Neural cell (in vitro differentiated cells): ENCODE measurements at regions not wholly inside any gene's neighbourhood (a gene's known extent, or its start where the extent isn't known, plus 50 kb on each side); places are given as distances from the start of the nearest gene placed in this dataset.

Experiments
- EZH2 ChIP-seq: fragments of 200-600, 300-800 bp; shearing (Covaris generic), sonication (generic); IDR thresholded peaks from 2 replicates; pipeline ENCODE4 v1.6.1; 2014; ENCODE audit warnings: antibody characterized with exemption, low read length, borderline replicate concordance, mild to moderate bottlenecking; ENCODE audit not compliant: insufficient read depth, poor library complexity, severe bottlenecking
- MXI1 ChIP-seq: fragments of 450-650 bp; conservative IDR thresholded peaks from 2 replicates; pipeline ENCODE4 v1.6.1; 2014; ENCODE audit warnings: antibody characterized with exemption, mild to moderate bottlenecking; ENCODE audit not compliant: poor library complexity, severe bottlenecking
- POLR2AphosphoS5 ChIP-seq: IDR thresholded peaks from 2 replicates; pipeline ENCODE4 v1.6.1; 2012
- RAD21 ChIP-seq: fragments of 450-650 bp; conservative IDR thresholded peaks from 2 replicates; pipeline ENCODE4 v1.6.1; 2014; ENCODE audit warnings: antibody characterized with exemption, mild to moderate bottlenecking, moderate library complexity
- TF ChIP-seq, protein P1 (sequence below): fragments of 450-650 bp; IDR thresholded peaks from 2 replicates; pipeline ENCODE4 v1.5.1; 2014; ENCODE audit warnings: antibody characterized with exemption, mild to moderate bottlenecking, moderate library complexity; ENCODE audit not compliant: poor library complexity, severe bottlenecking
- TF ChIP-seq, protein P2 (sequence below): IDR thresholded peaks from 2 replicates; pipeline ENCODE4 v1.6.1; 2012; ENCODE audit warnings: borderline replicate concordance

DNA sequence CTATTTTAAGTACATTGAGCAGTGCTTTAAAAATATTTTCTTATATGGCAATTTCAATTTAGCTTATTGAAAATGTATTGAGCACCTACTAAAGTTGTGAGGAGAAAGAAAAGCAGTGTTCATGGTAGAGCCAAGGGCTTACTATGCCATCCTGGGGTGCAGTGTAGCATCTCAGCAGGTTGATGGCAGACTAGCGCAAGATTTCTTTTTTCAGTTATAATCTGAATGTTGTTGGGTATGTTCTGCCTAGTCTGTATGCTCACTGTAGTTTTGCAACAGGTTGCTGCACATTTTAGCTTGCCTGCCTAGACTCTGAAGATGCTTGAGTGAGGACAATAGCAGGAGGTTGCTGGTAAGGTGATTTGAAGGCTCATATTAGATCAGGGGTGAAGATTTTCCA lies 103.1 kb upstream of the UNC13C start:
- TF ChIP-seq, protein P1, sequence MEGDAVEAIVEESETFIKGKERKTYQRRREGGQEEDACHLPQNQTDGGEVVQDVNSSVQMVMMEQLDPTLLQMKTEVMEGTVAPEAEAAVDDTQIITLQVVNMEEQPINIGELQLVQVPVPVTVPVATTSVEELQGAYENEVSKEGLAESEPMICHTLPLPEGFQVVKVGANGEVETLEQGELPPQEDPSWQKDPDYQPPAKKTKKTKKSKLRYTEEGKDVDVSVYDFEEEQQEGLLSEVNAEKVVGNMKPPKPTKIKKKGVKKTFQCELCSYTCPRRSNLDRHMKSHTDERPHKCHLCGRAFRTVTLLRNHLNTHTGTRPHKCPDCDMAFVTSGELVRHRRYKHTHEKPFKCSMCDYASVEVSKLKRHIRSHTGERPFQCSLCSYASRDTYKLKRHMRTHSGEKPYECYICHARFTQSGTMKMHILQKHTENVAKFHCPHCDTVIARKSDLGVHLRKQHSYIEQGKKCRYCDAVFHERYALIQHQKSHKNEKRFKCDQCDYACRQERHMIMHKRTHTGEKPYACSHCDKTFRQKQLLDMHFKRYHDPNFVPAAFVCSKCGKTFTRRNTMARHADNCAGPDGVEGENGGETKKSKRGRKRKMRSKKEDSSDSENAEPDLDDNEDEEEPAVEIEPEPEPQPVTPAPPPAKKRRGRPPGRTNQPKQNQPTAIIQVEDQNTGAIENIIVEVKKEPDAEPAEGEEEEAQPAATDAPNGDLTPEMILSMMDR = peak; percentile 50
- TF ChIP-seq MXI1 (no peak), EZH2 (no peak), RAD21 (peak; percentile 59), POLR2AphosphoS5 (no peak)
- TF ChIP-seq, protein P2, sequence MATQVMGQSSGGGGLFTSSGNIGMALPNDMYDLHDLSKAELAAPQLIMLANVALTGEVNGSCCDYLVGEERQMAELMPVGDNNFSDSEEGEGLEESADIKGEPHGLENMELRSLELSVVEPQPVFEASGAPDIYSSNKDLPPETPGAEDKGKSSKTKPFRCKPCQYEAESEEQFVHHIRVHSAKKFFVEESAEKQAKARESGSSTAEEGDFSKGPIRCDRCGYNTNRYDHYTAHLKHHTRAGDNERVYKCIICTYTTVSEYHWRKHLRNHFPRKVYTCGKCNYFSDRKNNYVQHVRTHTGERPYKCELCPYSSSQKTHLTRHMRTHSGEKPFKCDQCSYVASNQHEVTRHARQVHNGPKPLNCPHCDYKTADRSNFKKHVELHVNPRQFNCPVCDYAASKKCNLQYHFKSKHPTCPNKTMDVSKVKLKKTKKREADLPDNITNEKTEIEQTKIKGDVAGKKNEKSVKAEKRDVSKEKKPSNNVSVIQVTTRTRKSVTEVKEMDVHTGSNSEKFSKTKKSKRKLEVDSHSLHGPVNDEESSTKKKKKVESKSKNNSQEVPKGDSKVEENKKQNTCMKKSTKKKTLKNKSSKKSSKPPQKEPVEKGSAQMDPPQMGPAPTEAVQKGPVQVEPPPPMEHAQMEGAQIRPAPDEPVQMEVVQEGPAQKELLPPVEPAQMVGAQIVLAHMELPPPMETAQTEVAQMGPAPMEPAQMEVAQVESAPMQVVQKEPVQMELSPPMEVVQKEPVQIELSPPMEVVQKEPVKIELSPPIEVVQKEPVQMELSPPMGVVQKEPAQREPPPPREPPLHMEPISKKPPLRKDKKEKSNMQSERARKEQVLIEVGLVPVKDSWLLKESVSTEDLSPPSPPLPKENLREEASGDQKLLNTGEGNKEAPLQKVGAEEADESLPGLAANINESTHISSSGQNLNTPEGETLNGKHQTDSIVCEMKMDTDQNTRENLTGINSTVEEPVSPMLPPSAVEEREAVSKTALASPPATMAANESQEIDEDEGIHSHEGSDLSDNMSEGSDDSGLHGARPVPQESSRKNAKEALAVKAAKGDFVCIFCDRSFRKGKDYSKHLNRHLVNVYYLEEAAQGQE = no peak
